PC-9 (cell line): ENCODE measurements at regions not wholly inside any gene's neighbourhood (a gene's known extent, or its start where the extent isn't known, plus 50 kb on each side); places are given as distances from the start of the nearest gene placed in this dataset.

Experiments
- BruUV-seq: library from RNA; stranded (reverse); fragments of 400-500 nt; replicated peaks from 2 replicates; lab custom pipeline; 2021; lab: Mats Ljungman, UMichigan
- CTCF ChIA-PET: fragments of 300-600 bp; sonication (Branson Sonifier 250); formaldehyde crosslinking; loops from one replicate; lab custom pipeline; 2022; ENCODE audit warnings: antibody characterized with exemption; lab: Charles Lee
- POLR2A ChIA-PET: fragments of 300-600 bp; sonication (Branson Sonifier 250); formaldehyde crosslinking; loops from one replicate; lab custom pipeline; 2022; ENCODE audit warnings: antibody characterized with exemption; ENCODE audit not compliant: unreplicated experiment; lab: Charles Lee
- DNase-seq, 2 experiments: peaks; one replicate each; pipeline versions ENCODE4 v3.0.0 to v3.0.0-alpha.2; 2015 to 2022; ENCODE audit warnings: mixed read lengths in 1 of 2
- H2AFZ ChIP-seq: fragments of 200-600 bp; sonication (generic); 2 replicates; pipeline ENCODE4 v1.8.1; 2017; ENCODE audit warnings: antibody characterized with exemption
- H3F3A ChIP-seq: fragments of 200-600 bp; sonication (generic); 2 replicates; pipeline ENCODE4 v1.8.1; 2017; ENCODE audit warnings: antibody characterized with exemption, mild to moderate bottlenecking, low read depth; ENCODE audit not compliant: insufficient read depth
- H3K27ac ChIP-seq: fragments of 200-600 bp; sonication (generic); 2 replicates; pipeline ENCODE4 v1.6.1; 2016; ENCODE audit warnings: mixed run types
- H3K27me3 ChIP-seq: fragments of 200-600 bp; sonication (generic); 2 replicates; pipeline ENCODE4 v1.6.1; 2016; ENCODE audit warnings: low read depth, mixed run types; ENCODE audit not compliant: insufficient read depth
- H3K36me3 ChIP-seq: fragments of 200-600 bp; sonication (generic); 2 replicates; pipeline ENCODE4 v1.6.1; 2016; ENCODE audit warnings: low read depth, mixed run types
- H3K4me1 ChIP-seq: fragments of 200-600 bp; sonication (generic); replicated peaks from 2 replicates; pipeline ENCODE4 v1.6.1; 2016; ENCODE audit warnings: mixed run types; ENCODE audit not compliant: insufficient read depth
- H3K4me2 ChIP-seq: fragments of 200-600 bp; sonication (generic); 2 replicates; pipeline ENCODE4 v1.6.1; 2017; ENCODE audit warnings: mixed run types
- H3K4me3 ChIP-seq: fragments of 200-600 bp; sonication (generic); 2 replicates; pipeline ENCODE4 v1.6.1; 2016; ENCODE audit warnings: mixed run types
- H3K79me2 ChIP-seq: fragments of 200-600 bp; sonication (generic); 2 replicates; pipeline ENCODE4 v1.6.1; 2017; ENCODE audit warnings: low read depth, mixed run types
- H3K9me2 ChIP-seq: fragments of 200-600 bp; sonication (generic); 2 replicates; pipeline ENCODE4 v1.8.1; 2017; ENCODE audit warnings: mild to moderate bottlenecking; ENCODE audit not compliant: insufficient read depth
- H3K9me3 ChIP-seq: fragments of 200-600 bp; sonication (generic); 2 replicates; pipeline ENCODE4 v1.8.1; 2016; ENCODE audit warnings: low read depth; ENCODE audit not compliant: insufficient read depth
- H4K20me1 ChIP-seq: fragments of 200-600 bp; sonication (generic); 2 replicates; pipeline ENCODE4 v1.8.1; 2017; ENCODE audit not compliant: insufficient read depth
- EZH2 ChIP-seq: fragments of 200-600 bp; sonication (generic); IDR thresholded peaks from 2 replicates; pipeline ENCODE4 v1.8.0; 2017; ENCODE audit warnings: antibody characterized with exemption, low read depth
- intact Hi-C: fragments of 100-400 bp; cut with micrococcal nuclease; formaldehyde crosslinking; loops from one replicate; pipeline ENCODE4 v1.10.0; 2022; ENCODE audit not compliant: unreplicated experiment
- TF ChIP-seq, protein P1 (sequence below): fragments of 200-600 bp; sonication (generic); conservative IDR thresholded peaks from 2 replicates; pipeline ENCODE4 v1.6.1; 2017; ENCODE audit warnings: mixed run types, antibody characterized with exemption, mild to moderate bottlenecking, moderate library complexity

DNA sequence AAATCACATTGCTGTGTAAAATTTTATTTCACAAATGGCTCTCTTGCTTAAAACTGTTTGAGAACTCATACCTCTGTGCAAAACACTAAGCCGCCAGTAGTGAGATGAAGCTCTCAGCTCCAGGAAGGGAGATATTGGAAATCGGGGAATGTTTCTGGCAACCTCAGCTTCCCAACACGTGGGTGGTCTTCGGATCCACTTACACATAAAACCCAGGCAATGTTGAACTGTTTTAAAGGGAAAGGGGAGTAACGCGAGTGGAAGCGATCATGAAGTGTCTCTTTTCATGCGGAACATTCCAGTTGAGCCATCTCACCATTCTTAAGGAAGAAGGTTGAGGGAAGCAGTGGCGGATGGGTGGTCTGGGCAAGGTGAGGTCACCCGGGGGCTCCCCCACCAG, 136.8 kb downstream of the ASB1 start:
- TF ChIP-seq, protein P1, sequence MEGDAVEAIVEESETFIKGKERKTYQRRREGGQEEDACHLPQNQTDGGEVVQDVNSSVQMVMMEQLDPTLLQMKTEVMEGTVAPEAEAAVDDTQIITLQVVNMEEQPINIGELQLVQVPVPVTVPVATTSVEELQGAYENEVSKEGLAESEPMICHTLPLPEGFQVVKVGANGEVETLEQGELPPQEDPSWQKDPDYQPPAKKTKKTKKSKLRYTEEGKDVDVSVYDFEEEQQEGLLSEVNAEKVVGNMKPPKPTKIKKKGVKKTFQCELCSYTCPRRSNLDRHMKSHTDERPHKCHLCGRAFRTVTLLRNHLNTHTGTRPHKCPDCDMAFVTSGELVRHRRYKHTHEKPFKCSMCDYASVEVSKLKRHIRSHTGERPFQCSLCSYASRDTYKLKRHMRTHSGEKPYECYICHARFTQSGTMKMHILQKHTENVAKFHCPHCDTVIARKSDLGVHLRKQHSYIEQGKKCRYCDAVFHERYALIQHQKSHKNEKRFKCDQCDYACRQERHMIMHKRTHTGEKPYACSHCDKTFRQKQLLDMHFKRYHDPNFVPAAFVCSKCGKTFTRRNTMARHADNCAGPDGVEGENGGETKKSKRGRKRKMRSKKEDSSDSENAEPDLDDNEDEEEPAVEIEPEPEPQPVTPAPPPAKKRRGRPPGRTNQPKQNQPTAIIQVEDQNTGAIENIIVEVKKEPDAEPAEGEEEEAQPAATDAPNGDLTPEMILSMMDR, result no peak
- no peak for TF ChIP-seq EZH2
- ChIA-PET CTCF (no interaction called here), POLR2A (no interaction called here)
- H4K20me1 ChIP-seq, result no peaks in the 10 kb centered on the region
- H3K4me2 ChIP-seq, result no peak overlapping the region
- peaks cover 96% of the 10 kb centered on the region for H3K27me3 ChIP-seq
- no peak overlapping the region for H3K27ac ChIP-seq
- no peak for DNase-seq
- no peaks in the 10 kb centered on the region for H3K4me1 ChIP-seq
- no peaks in the 10 kb centered on the region for H3K9me2 ChIP-seq
- no peaks in the 10 kb centered on the region for H3K79me2 ChIP-seq
- H2AFZ ChIP-seq, result no peak overlapping the region
- H3K9me3 ChIP-seq, result no peaks in the 10 kb centered on the region
- no peak overlapping the region for H3K4me3 ChIP-seq
- no peaks in the 10 kb centered on the region for H3K36me3 ChIP-seq
- H3F3A ChIP-seq, result no peaks in the 10 kb centered on the region
- BruUV-seq, result no TSS peak
- intact Hi-C loops, result no loop called here

DNA sequence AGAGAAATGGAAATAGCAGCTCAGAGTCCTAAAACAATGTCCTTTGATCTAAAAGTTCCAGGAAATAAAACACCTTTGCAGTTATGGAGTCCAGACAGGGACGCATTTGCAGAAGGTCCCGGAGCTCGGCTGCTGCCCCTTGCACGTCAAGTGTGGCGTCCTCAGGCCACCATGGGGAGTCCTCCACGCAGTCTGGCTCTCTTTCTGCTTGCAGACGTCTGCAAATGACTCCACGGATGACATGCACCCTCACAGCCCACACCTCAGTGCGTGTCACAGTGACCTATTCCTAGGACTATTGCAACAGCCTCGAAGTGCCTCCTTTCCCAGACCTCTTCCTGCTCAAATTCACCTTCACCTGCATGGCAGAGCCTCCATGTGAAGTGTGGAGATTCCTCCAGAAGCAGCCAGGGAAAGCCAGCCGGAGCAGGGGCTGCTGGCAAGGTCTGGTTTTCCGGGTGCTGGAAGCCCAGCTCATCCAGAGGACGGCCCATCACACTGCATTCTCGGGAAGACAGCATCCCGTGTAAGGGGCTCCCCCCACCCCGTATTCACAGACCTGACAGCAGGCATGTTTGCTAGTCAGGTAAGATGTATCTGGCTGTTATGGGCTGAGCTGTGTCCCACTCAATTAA, 137.7 kb downstream of the ASB1 start:
- CTCF ChIA-PET, result no interaction called here
- no TSS peak for BruUV-seq

GRCh38 chr2:238565031-238565430, 138.3 kb downstream of the ASB1 start:
- intact Hi-C loops, result no loop called here
- TF ChIP-seq, protein P1, result no peak
- TF ChIP-seq EZH2, result no peak
- POLR2A ChIA-PET, result no interaction called here
- Histone ChIP-seq H2AFZ (no peak overlapping the region), H3K27me3 (peaks cover 96% of the 10 kb centered on the region), H3F3A (no peaks in the 10 kb centered on the region), H3K36me3 (no peaks in the 10 kb centered on the region), H3K9me2 (no peaks in the 10 kb centered on the region), H3K4me2 (no peak overlapping the region), H3K4me1 (no peaks in the 10 kb centered on the region), H3K27ac (no peak overlapping the region), H3K9me3 (no peaks in the 10 kb centered on the region), H3K4me3 (no peak overlapping the region), H4K20me1 (no peaks in the 10 kb centered on the region), H3K79me2 (no peaks in the 10 kb centered on the region)
- DNase-seq, result no peak
- CTCF ChIA-PET, result no interaction called here
- BruUV-seq, result no TSS peak

More for the DNA sequence above, 137.7 kb downstream of the ASB1 start:
- POLR2A ChIA-PET, result no interaction called here
- TF ChIP-seq EZH2, result no peak
- TF ChIP-seq, protein P1, result no peak
- Histone ChIP-seq H3K79me2 (no peaks in the 10 kb centered on the region), H3K9me3 (no peaks in the 10 kb centered on the region), H3K27ac (no peak overlapping the region), H3K4me3 (no peak overlapping the region), H3F3A (no peaks in the 10 kb centered on the region), H3K4me1 (no peaks in the 10 kb centered on the region), H3K4me2 (no peak overlapping the region), H3K9me2 (no peaks in the 10 kb centered on the region), H3K27me3 (peaks cover 96% of the 10 kb centered on the region), H3K36me3 (no peaks in the 10 kb centered on the region), H4K20me1 (no peaks in the 10 kb centered on the region), H2AFZ (no peak overlapping the region)
- intact Hi-C loops, result no loop called here
- DNase-seq, result no peak
